Hepatocyte (in vitro differentiated cells): ENCODE measurements at regions not wholly inside any gene's neighbourhood (a gene's known extent, or its start where the extent isn't known, plus 50 kb on each side); places are given as distances from the start of the nearest gene placed in this dataset.

Source experiments
- DNase-seq: peaks from one replicate; pipeline ENCODE4 v3.0.0-alpha.2; 2016; ENCODE audit warnings: low spot score
- H2AFZ ChIP-seq: fragments of 200-600 bp; sonication (generic); 2 replicates; pipeline ENCODE4 v1.6.0; 2016; ENCODE audit warnings: antibody characterized with exemption, mild to moderate bottlenecking
- H3K27ac ChIP-seq: fragments of 200-600 bp; sonication (generic); 2 replicates; pipeline ENCODE4 v1.5.1; 2016; ENCODE audit warnings: mild to moderate bottlenecking
- H3K27me3 ChIP-seq: fragments of 200-600 bp; sonication (generic); 2 replicates; pipeline ENCODE4 v1.6.1; 2016
- H3K36me3 ChIP-seq: fragments of 200-600 bp; sonication (generic); replicated peaks from 2 replicates; pipeline ENCODE4 v1.5.1; 2016; ENCODE audit warnings: low read depth; ENCODE audit not compliant: insufficient read depth
- H3K4me1 ChIP-seq: fragments of 200-600 bp; sonication (generic); 2 replicates; pipeline ENCODE4 v1.5.1; 2016; ENCODE audit warnings: mild to moderate bottlenecking, moderate library complexity; ENCODE audit not compliant: insufficient read depth
- H3K4me2 ChIP-seq: fragments of 200-600 bp; sonication (generic); 2 replicates; pipeline ENCODE4 v1.6.0; 2016
- H3K4me3 ChIP-seq: fragments of 200-600 bp; sonication (generic); 2 replicates; pipeline ENCODE4 v1.5.1; 2016; ENCODE audit warnings: mild to moderate bottlenecking
- H3K79me2 ChIP-seq: fragments of 200-600 bp; sonication (generic); 2 replicates; pipeline ENCODE4 v1.6.0; 2017; ENCODE audit warnings: mild to moderate bottlenecking
- H3K9me2 ChIP-seq: fragments of 200-600 bp; sonication (generic); replicated peaks from 2 replicates; pipeline ENCODE4 v1.6.0; 2017; ENCODE audit warnings: mild to moderate bottlenecking; ENCODE audit not compliant: insufficient read depth
- H3K9me3 ChIP-seq: fragments of 200-600 bp; sonication (generic); 2 replicates; pipeline ENCODE4 v1.5.1; 2016; ENCODE audit warnings: low read depth, mild to moderate bottlenecking
- H4K20me1 ChIP-seq: fragments of 200-600 bp; sonication (generic); 2 replicates; pipeline ENCODE4 v1.6.0; 2016; ENCODE audit warnings: mild to moderate bottlenecking; ENCODE audit not compliant: insufficient read depth, poor library complexity, severe bottlenecking
- CTCF ChIP-seq: fragments of 200-600 bp; sonication (generic); IDR thresholded peaks from 2 replicates; pipeline ENCODE4 v1.5.1; 2016; ENCODE audit warnings: antibody characterized with exemption, mild to moderate bottlenecking; ENCODE audit not compliant: poor library complexity
- EZH2 ChIP-seq: fragments of 200-600 bp; sonication (generic); IDR thresholded peaks from 2 replicates; pipeline ENCODE4 v1.6.1; 2016; ENCODE audit warnings: antibody characterized with exemption, mild to moderate bottlenecking, borderline replicate concordance
- EZH2phosphoT487 ChIP-seq: fragments of 200-600 bp; sonication (generic); IDR thresholded peaks from one replicate; pipeline ENCODE4 v1.6.1; 2018; ENCODE audit warnings: antibody characterized with exemption, mild to moderate bottlenecking, low read depth, moderate library complexity; ENCODE audit not compliant: unreplicated experiment, severe bottlenecking
- WGBS: methylation state at CpG from one replicate; pipeline ENCODE4 v1.1.6; 2016; ENCODE audit warnings: low lambda C conversion rate; ENCODE audit errors: missing lambda C conversion rate; 5-methylcytosine and 5-hydroxymethylcytosine counted together

DNA sequence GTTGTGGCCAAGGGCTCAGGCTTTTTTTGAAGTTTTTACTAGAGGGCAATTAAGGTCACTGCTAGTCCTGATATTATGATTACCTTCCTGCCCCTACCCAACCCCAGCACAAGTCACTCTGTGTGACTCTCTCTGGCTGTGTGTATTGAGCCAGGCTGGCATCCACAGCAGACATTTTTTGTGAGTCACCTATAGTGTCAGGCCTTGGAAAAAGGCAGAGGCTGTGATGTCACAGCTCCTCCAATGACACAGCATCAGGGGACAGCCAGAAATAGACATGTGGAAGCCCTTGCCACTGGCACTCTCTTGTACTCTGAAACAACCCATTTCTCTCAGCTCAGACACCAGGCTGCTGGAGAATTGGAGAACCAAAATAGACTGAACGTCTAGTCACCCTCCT, 145.4 kb downstream of the NMUR2 start:
- Histone ChIP-seq H4K20me1 (no peaks in the 10 kb centered on the region), H3K9me3 (no peaks in the 10 kb centered on the region), H2AFZ (no peak overlapping the region), H3K27me3 (no peaks in the 10 kb centered on the region), H3K27ac (no peak overlapping the region), H3K9me2 (no peaks in the 10 kb centered on the region), H3K79me2 (no peaks in the 10 kb centered on the region), H3K4me3 (no peak overlapping the region), H3K36me3 (no peaks in the 10 kb centered on the region), H3K4me1 (no peaks in the 10 kb centered on the region), H3K4me2 (no peak overlapping the region)
- no peak for TF ChIP-seq EZH2phosphoT487
- TF ChIP-seq EZH2 = no peak
- TF ChIP-seq CTCF = no peak
- 63% methylated on average over 1 of the region's 1 CpG for WGBS
- DNase-seq = no peak

GRCh38 chr5:152256580-152256979, 148.5 kb downstream of the NMUR2 start:
- Histone ChIP-seq H3K4me3 (no peak overlapping the region), H2AFZ (no peak overlapping the region), H3K4me2 (no peak overlapping the region), H3K9me2 (no peaks in the 10 kb centered on the region), H3K27ac (no peak overlapping the region), H3K36me3 (no peaks in the 10 kb centered on the region), H4K20me1 (no peaks in the 10 kb centered on the region), H3K4me1 (no peaks in the 10 kb centered on the region), H3K79me2 (no peaks in the 10 kb centered on the region), H3K9me3 (no peaks in the 10 kb centered on the region), H3K27me3 (no peaks in the 10 kb centered on the region)
- TF ChIP-seq EZH2 (no peak), EZH2phosphoT487 (no peak), CTCF (no peak)
- no peak for DNase-seq
- 75% methylated on average over 3 of the region's 3 CpGs for WGBS

- WGBS = 93% methylated on average over 3 of the region's 3 CpGs
- no peaks in the 10 kb centered on the region for H3K36me3 ChIP-seq
- no peaks in the 10 kb centered on the region for H3K4me1 ChIP-seq
These were observed 149.7 kb downstream of the NMUR2 start for GRCh38 chr5:152255411-152255810.

More at GRCh38 chr5:152255411-152255810, 149.7 kb downstream of the NMUR2 start:
- no peaks in the 10 kb centered on the region for H3K79me2 ChIP-seq
- H3K4me3 ChIP-seq = no peak overlapping the region
- H2AFZ ChIP-seq = no peak overlapping the region
- TF ChIP-seq CTCF (no peak), EZH2phosphoT487 (no peak), EZH2 (no peak)
- H3K27me3 ChIP-seq = no peaks in the 10 kb centered on the region
- no peaks in the 10 kb centered on the region for H3K9me3 ChIP-seq
- H4K20me1 ChIP-seq = no peaks in the 10 kb centered on the region
- DNase-seq = no peak
- no peak overlapping the region for H3K4me2 ChIP-seq
- no peaks in the 10 kb centered on the region for H3K9me2 ChIP-seq
- H3K27ac ChIP-seq = no peak overlapping the region
